Left ventricle myocardium superior (tissue), 1 donor: ENCODE measurements at regions not wholly inside any gene's neighbourhood (a gene's known extent, or its start where the extent isn't known, plus 50 kb on each side); places are given as distances from the start of the nearest gene placed in this dataset.

Experiments used
- ATAC-seq: fragments of 200-7000 bp; cut with Tn5 transposase; one replicate; pipeline ENCODE4 v1.9.1; 2020; ENCODE audit warnings: mild to moderate bottlenecking, moderate library complexity
- DNase-seq: peaks from one replicate; pipeline ENCODE4 v3.0.0-alpha.2; 2020
- intact Hi-C: fragments of 100-400 bp; cut with micrococcal nuclease; formaldehyde crosslinking; loops from one replicate; pipeline ENCODE4 v1.11.0; 2022
- donor health status: DM: no; HTN: yes; CAD: no; lungs with severe emphysema.

DNA sequence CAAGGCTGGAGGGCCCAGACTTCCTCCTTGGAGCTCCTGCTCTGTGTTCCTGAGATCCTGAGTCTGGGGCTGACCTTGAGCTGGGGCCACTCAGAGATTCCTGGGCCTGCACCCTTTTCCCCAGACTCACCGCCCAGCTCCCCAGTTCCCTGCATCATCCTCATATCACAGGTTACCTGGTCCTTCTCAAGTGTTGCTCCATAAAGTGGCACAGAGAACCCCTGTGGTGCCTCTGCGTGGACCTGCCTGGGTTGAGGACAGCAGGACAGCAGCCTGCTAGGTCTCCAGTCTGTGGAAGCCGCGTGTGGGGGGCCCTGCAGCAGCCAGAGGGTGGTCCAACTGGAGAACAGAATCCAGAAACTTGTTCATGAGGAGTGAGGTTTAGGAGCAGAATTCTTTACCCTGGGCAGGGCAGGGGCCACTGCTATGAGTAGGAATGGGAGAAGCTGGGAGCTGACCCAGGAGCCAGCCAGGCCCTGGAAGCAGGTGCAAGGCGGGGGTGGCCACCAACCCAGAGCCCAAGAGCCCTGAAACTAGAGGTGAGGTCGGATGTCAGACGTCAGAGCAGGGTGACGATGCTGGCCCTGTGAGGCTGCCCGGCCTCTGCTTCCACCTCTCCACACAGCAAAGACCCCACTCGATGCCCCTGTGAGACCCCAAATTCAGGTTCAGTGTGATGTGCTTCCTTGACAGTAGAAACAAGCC, 299.4 kb downstream of the TCERG1L start:
- intact Hi-C loops = no loop called here
- ATAC-seq = no peak
- DNase-seq = no peak

DNA sequence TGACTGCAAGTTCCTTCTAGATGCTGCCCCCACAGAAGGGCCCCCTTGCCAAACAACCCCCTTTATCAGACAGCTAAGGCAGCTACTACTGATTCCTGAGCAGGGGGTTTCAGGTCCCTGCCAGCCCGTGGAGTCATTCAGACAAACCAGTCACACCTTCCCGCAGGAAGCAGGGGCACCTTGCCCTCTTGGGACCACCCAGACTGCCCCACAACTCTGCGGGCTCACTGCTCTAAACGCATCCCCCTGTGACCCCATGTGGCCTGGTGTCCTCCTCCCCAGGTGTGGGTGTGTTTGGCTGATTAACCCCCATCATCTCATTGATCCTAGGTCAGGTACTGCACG, 298.9 kb downstream of the TCERG1L start:
- intact Hi-C loops = no loop called here
- DNase-seq (no peak), ATAC-seq (no peak)

DNA sequence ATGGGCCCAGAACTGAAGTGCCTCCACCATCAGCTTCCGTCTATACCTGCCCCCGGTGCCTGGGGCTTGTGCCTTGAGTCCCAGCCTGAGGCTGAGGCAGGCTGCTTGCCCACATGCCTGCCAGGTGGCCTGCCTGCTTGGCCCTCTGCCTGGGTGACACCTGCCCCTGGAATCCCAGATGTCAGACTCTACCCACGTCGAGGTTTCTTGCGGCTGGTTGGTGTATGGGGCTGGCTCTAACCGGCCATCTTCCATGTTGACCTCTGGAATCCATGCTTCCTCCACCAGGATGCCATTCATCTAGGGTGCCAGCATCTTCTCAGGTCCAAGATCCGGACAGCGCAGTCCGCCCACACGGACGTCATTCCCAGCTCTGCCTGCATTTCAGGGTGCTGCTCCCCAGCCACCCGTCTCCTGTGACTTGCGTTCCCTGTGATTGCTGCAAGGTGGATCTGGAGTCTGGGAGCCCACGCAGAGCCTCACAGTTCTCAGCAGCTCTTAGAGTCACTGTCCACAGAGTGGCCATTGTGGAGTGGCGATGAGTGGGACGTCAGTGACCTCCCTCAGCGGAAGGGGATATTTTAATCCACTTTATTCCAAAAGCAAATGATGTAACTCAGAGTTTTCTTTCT, 298.1 kb downstream of the TCERG1L start:
- DNase-seq (no peak), ATAC-seq (no peak)
- intact Hi-C loops = no loop called here

DNA sequence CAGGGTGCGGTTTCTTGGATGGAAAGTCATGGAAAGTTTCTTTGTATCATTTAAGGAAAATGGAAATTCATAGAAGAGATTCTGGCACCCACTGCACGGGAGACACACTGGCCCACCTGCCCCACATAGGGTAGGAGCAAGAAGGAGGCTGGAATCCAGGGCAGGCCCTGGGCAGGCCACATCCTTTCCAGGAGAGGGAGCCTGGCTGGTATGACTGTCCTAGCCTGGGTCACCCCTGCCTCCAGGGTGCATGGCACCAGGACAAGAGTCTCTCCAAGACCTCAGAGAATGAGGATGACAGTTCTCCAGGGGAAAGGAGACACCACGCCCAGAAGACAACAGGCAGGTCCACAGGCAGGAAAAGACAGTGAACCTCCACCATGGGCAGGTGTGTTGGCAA, 297.2 kb downstream of the TCERG1L start:
- DNase-seq (no peak), ATAC-seq (no peak)
- intact Hi-C loops = no loop called here

DNA sequence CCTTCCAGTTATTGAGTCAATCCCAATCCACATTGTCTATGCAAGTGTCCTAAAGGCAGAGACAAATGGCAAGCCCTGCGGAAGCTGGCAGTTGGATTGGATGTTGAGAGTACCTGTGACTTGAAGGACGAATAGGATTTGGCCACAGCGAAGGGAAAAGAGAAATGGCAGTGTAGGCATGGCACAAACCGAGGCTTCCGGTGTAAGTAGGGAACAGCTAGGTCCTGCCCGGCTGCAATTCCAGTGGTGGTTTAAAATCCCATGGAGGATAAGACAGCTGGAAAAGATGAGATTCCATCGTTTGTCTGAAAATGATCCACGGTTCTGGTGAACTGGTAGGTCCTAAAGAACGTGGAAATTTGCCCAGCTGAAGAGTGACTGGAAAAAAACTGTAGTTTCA, 296.2 kb downstream of the TCERG1L start:
- ATAC-seq (no peak), DNase-seq (no peak)
- intact Hi-C loops = no loop called here

DNA sequence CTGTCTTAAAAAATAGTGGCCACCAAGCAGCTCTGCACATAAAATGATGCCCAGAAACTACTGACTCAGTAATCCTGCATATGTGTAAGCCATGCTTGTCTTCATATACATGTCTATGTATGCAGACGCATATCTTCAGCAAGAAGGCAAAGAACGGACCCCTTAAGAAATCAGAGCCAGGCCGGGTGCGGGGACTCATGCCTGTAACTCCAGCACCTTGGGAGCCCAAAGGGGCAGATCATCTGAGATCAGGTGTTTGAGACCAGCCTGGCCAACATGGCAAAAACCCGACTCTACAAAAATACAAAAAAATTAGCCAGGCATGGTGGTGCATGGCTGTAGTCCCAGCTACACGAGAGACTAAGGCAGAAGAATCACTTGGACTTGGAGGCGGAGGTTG, 295.0 kb downstream of the TCERG1L start:
- ATAC-seq = no peak
- intact Hi-C loops = no loop called here
- DNase-seq = no peak

DNA sequence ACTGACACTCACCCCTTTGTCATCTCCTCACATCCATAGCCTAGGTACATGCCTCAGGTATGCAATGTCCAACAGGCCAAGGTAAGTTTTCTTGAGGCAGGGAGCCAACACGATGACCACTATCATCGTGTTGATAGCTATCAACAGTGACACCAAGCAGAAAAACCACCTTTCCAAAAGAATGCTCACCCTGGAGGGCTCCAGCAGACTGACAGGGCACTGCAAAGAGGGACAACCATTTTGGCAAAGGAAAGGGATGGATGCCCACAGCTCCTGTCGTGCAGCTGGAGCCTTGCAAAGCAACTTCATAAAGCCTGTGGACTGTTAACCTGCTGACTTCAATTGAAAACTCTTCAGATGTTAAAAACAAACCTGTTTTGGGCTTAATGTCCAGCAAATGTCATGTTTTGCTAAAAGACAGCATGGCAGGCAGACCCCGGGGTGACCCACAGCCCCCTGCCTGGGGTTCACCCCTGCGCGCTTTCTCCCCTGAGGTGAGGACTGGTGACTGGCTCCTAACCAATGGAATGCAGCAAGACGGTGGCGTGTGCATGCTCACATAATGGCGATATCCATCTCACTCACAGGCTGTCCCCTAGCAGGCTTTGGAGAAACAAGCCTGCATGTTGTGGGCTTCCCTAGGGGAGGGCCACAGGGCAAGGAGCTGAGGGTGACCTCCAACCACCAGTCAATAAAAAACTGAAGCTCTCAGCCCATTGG, 293.8 kb downstream of the TCERG1L start:
- intact Hi-C loops = no loop called here
- no peak for DNase-seq
- ATAC-seq = no peak

DNA sequence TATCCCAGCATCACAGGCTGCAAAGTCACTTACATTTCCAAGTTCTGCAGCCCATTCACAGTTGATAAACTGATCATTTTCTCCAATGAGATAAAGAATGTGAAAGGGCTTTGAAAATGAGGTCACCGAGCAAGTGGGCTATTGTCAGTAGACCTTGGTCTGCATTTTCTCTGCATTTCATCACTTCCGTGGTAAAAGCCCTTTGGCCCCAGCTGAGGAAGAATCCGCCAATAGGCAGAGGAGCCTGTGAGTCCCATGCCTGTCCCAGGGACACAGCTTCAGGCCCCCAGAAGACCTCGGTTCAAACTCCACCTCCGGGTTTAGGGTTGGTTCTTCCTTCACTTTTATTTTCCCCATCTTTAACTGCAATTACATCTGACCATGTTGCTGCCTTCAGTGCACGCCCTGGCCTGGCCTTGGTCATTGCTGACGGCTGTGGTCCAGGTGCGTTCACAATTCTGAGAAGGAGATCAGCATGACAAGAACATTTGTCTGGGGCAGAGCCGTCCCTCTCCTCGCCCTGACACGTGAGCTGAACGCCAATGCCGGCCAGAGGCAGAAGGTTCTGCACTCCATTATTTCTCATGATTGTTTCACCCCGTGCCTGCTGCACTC, 292.5 kb downstream of the TCERG1L start:
- no peak for DNase-seq
- no peak for ATAC-seq
- intact Hi-C loops = no loop called here

DNA sequence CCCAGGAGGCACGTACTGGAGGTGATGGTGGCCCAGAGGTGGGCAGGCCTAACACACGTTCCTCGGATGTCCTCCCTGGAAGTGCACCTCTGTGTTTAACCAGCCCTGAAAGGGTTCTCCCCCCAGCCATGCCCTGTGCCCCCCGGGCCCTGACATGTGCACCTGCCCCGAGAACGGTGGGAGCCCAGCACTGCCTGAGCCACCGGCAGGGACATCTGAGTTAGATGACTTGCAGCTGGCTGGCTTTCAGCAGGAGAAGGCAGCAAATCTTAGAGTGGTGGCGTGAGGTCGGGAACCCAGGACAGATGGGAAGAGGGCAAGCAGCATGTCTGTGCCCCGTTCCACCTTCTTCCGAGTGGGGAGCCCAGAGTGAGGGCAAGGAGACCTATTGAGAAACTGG, 291.8 kb downstream of the TCERG1L start:
- intact Hi-C loops = no loop called here
- DNase-seq (no peak), ATAC-seq (no peak)

DNA sequence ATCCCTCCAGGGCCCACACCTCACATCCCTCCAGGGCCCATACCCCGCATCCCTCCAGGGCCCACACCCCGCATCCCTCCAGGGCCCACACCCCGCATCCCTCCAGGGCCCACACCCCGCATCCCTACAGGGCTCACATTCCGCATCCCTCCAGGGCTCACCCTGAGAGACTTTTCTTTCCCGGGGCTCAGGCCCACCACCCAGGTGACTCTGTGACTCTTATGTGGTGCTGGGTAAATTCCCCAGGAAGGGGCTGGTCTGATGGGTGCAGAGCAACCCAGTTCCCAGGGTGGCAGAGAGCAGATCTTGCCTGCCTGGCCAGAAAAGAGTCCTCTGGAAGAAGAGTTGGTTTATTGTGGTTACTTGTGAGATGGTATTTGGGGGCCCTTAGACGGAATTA, 290.7 kb downstream of the TCERG1L start:
- ATAC-seq (no peak), DNase-seq (no peak)
- intact Hi-C loops = no loop called here

DNA sequence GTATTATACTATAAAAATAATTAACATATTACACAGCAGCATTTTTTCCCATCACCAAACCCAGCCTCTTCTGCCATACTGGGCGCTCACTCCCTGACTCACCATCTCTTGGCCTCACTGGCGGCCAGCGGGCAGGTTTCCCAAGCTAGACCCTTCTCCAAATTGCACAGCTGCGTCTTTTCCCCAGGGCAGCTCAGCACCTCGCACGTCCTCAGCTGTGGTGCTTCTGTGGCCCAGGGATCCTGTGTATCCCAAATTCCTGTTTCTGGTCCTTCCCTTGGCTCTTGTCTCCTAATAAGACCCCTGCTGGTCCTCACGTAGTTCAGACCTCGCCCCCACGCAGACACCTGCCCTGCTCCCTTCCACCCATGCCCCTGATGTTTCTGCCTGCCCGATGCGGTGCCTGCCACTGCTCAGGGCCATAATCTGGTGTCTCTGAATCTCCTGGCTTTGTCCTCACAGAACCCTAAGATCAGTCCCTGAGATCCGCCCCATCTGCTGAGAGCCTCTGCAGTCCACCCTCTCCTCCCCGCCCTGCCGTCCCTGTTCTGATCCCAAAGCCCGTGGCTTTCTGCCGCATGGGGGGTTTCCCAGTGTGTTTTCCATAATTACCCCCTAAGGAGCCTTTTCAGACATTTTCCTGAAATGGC, 290.1 kb downstream of the TCERG1L start:
- intact Hi-C loops = no loop called here
- DNase-seq = peak; percentile 59
- peak; percentile 77 for ATAC-seq

DNA sequence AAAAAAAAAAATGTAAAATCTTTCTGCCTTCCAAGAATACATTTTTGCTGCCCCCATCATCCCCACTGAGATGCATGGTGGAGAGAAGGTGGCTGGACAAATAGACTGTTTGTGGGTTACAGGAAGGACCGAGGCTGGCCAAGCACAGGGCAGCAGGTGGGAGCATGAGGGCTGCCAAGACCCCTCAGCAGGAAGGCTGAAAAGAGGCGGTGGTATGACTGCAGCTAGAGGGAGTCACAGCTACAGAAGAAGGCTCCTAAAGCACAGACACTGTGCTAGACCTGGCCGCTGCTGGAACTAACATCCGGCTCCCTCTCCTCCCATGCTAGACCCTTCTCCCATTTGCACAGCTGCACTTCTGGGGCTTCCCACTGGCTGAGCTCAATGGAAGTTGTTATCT, 289.6 kb downstream of the TCERG1L start:
- intact Hi-C loops = no loop called here
- DNase-seq (no peak), ATAC-seq (no peak)

DNA sequence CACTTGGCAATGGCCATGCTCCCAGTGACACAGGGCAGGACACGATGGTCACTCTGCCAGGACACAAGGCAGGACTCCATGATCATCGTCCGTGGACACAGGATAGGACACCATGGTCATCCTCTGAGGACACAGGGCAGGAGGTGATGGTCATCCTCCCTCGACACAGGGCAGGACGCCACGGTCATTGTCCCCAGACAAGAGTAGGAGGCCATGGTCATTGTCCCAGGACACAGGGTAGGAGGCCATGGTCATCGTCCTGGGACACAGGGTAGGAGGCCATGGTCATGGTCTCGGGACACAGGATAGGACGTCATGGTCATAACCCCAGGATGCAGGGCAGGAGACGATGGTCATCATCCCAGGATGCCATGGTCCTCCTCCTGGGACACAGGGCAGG, 289.2 kb downstream of the TCERG1L start:
- ATAC-seq (no peak), DNase-seq (no peak)
- intact Hi-C loops = no loop called here

DNA sequence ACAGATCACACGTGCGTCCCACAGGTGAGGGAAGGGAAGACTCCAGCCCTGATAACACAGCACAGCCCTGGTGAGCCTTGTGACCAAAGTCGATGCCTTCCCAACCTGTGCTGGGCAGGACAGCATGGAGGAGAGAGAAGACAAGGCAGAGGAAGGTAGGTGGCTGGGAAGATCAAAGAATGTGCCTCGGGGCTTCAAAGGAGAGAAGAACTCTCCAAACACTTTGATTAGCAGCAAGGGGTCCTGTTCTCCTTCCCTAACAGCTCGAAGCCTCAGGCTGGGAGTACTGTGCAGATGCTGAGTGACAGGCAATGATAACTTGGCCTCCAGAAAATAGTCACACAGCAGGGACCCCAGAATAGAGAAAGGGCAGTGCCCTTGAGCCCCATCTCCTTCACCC, 288.5 kb downstream of the TCERG1L start:
- DNase-seq = no peak
- intact Hi-C loops = no loop called here

DNA sequence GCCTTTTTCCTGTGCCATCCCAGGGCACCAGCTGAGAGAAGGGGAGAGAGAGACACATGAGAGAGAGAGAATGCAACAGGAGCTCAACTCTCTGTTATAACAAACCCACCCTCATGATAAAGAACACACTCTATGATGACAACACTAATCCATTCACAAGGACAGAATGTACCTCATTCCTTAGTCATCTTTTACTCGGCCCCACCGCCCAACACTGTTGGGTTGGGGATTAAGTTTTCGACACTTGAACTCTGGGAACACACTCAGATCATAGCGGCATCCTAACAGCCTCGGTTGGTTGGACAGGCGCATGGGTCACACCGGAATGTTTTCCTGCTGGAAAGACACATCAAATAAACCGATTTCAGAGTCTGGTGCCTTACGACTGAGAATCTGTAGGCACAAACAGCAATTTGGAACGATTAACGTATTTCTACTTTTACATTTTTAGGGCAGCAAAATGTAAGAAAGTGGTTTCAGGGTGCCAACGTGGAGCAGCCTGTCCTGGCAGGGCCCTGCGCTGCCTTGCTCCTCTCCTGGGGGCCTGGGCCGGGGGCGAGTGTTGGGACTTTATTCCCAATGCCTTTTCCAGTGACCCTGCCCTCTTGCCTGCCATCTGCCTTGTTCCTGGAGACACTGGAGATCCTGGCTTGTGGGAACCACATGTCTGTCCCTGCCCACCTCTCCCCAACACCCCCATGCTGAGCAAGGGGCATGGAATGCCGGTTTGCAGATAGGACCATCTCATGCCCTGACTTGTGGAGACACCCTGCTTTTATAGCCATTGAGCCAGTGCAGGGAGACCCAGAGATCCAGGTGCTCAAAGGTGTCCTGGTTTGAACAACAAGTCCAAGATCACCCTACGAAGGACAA, 287.0 kb downstream of the TCERG1L start:
- intact Hi-C loops = no loop called here
- ATAC-seq (no peak), DNase-seq (no peak)

More for the DNA sequence above, 288.5 kb downstream of the TCERG1L start:
- ATAC-seq = no peak

DNA sequence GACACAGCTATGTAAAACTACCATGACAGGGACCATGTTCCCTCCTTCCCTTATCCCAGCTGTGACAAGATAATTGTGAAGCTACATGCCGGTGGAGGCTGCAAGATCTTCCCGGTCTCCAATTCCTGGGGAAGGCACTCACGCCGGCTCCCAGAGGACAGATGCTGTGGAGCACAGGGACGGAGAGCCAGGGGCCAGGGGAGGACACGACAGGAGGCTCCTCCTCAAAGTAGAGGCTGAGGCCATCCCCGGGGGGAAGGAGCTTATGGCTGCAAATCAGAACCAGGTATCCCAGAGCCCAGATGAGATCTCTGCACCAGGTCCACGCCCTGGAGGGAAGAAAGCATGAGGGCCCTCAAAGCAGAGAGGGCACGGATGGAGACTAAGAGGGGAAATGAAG, 286.2 kb downstream of the TCERG1L start:
- intact Hi-C loops = no loop called here
- DNase-seq (no peak), ATAC-seq (no peak)

DNA sequence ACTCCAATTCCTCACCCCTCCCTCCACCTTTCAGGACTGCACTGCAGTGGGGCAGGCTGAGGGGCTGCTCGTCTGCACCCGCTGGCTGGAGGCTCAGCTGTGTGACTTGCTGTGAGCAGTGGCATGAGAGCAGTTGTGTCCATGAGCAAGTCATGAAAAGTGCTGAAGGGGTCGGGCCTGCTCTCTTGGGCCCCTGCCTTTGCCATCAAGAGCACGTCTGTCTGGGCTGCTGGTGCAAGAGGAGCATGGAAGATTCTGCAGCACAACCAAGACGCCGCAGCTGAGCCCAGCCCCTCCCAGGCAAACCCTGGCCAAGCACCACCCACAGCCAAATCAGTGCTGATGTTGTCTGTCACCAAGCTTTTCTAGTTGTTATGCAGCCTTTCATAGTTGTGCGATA, 284.3 kb downstream of the TCERG1L start:
- no peak for ATAC-seq
- DNase-seq = no peak
- intact Hi-C loops = no loop called here

DNA sequence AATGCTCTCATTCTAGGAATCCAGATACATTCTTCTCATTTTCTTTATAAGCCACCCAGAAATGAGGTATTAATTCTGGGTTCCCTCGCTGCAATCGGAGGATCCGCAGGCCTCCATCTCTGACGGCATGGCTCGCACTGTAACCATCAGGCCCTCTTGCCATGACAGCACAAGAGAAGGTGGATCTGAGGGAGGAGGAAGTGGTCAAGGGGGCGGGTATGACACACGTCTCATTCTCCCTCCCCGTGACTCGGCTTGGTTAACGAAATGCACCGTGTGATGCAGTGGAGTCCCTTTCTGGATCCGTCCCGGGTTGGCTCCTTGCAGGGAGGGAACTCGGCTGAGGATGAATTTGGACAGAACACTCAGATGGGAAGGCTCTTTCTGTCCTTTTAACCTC, 280.2 kb downstream of the TCERG1L start:
- DNase-seq (no peak), ATAC-seq (no peak)
- intact Hi-C loops = no loop called here
